ENCODE measurements at regions not wholly inside any gene's neighbourhood (a gene's known extent, or its start where the extent isn't known, plus 50 kb on each side); places are given as distances from the start of the nearest gene placed in this dataset.

- TF ChIP-seq POLR2AphosphoS5 (IDR thresholded peaks at IDR 0.05; ENCODE audit: low read depth, low read length), result no peak
- no peak for TF ChIP-seq POLR2A (IDR thresholded peaks at IDR 0.05; ENCODE audit: low read depth, low read length)
- TF ChIP-seq TAF1 (IDR thresholded peaks at IDR 0.05; ENCODE audit: low read depth, low read length), result no peak
Measured at GRCh38 chr2:44869761-44870160, 71.7 kb upstream of the SIX3 start.
